ENCODE measurements at regions not wholly inside any gene's neighbourhood (a gene's known extent, or its start where the extent isn't known, plus 50 kb on each side); places are given as distances from the start of the nearest gene placed in this dataset.

DNA sequence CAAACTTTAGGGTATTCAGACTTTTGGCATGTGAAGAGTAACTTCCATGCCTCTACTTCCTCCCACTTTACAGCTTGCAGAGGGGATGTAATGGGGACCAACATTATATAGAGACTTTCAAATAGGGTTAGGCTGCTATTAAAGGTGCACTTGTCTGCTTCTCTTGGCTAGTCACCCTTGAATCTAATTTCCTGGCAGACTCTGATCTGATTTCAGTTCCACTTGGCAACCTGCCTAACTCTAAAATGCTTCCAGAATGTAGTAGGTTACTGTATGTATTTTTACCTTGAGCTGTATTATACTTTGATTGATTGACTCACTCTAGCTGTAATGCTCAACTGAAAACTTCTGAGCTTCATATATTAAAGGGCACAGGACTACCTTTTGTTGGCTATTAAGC, 693.4 kb downstream of the KCTD16 start:
- no peaks in the 10 kb centered on the region for H3K79me2 ChIP-seq (replicated peaks; ENCODE audit: insufficient read depth)
- no peaks in the 10 kb centered on the region for H3F3A ChIP-seq (replicated peaks; ENCODE audit: low read depth)
- Mint-ChIP-seq H3K36me3 (ENCODE audit: low read depth) (no peaks in the 10 kb centered on the region), H3K27me3 (ENCODE audit: insufficient read depth, low read depth, poor library complexity) (peaks cover 1% of the 10 kb centered on the region), H3K27ac (no peak overlapping the region), H3K4me3 (no peak overlapping the region), H3K4me1 (0 out of 3 replicates have a peak, but pooled peaks cover 2% of the 10 kb centered on the region), H3K9me3 (no peaks in the 10 kb centered on the region)
- DNase-seq (ENCODE audit: low spot score) (no peak), ATAC-seq (no peak)
- no peak overlapping the region for H3K4me2 ChIP-seq
- H3K27ac ChIP-seq (ENCODE audit: low read depth): no peak overlapping the region
- no peaks in the 10 kb centered on the region for H4K20me1 ChIP-seq (replicated peaks; ENCODE audit: insufficient read depth)
- no peak overlapping the region for H3K4me3 ChIP-seq
- no peaks in the 10 kb centered on the region for H3K4me1 ChIP-seq (ENCODE audit: insufficient read depth)
- no peaks in the 10 kb centered on the region for H3K9me2 ChIP-seq (ENCODE audit: insufficient read depth)
- TF ChIP-seq POLR2AphosphoS5 (IDR thresholded peaks at IDR 0.05; ENCODE audit: low read depth) (no peak), ZNF331 (CRISPR knock-in tag; IDR thresholded peaks at IDR 0.05; ENCODE audit: low read depth) (no peak), CREB1 (CRISPR knock-in tag; IDR thresholded peaks at IDR 0.05; ENCODE audit: low read depth) (no peak), STAT1 (IDR thresholded peaks at IDR 0.05; ENCODE audit: unreplicated experiment) (no peak), JUNB (IDR thresholded peaks at IDR 0.05; ENCODE audit: unreplicated experiment) (no peak), NANOG (IDR thresholded peaks at IDR 0.05; ENCODE audit: borderline replicate concordance) (no peak), EZH2phosphoT487 (IDR thresholded peaks at IDR 0.05; ENCODE audit: unreplicated experiment) (no peak), EZH2 (IDR thresholded peaks at IDR 0.05; ENCODE audit: low read depth, unreplicated experiment) (no peak), ZNF114 (CRISPR knock-in tag; IDR thresholded peaks at IDR 0.05) (no peak)
- TF ChIP-seq, protein P1, sequence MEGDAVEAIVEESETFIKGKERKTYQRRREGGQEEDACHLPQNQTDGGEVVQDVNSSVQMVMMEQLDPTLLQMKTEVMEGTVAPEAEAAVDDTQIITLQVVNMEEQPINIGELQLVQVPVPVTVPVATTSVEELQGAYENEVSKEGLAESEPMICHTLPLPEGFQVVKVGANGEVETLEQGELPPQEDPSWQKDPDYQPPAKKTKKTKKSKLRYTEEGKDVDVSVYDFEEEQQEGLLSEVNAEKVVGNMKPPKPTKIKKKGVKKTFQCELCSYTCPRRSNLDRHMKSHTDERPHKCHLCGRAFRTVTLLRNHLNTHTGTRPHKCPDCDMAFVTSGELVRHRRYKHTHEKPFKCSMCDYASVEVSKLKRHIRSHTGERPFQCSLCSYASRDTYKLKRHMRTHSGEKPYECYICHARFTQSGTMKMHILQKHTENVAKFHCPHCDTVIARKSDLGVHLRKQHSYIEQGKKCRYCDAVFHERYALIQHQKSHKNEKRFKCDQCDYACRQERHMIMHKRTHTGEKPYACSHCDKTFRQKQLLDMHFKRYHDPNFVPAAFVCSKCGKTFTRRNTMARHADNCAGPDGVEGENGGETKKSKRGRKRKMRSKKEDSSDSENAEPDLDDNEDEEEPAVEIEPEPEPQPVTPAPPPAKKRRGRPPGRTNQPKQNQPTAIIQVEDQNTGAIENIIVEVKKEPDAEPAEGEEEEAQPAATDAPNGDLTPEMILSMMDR (conservative IDR thresholded peaks at IDR 0.05; ENCODE audit: low read depth in 2 of 2): no peak
- TF ChIP-seq, protein P2, sequence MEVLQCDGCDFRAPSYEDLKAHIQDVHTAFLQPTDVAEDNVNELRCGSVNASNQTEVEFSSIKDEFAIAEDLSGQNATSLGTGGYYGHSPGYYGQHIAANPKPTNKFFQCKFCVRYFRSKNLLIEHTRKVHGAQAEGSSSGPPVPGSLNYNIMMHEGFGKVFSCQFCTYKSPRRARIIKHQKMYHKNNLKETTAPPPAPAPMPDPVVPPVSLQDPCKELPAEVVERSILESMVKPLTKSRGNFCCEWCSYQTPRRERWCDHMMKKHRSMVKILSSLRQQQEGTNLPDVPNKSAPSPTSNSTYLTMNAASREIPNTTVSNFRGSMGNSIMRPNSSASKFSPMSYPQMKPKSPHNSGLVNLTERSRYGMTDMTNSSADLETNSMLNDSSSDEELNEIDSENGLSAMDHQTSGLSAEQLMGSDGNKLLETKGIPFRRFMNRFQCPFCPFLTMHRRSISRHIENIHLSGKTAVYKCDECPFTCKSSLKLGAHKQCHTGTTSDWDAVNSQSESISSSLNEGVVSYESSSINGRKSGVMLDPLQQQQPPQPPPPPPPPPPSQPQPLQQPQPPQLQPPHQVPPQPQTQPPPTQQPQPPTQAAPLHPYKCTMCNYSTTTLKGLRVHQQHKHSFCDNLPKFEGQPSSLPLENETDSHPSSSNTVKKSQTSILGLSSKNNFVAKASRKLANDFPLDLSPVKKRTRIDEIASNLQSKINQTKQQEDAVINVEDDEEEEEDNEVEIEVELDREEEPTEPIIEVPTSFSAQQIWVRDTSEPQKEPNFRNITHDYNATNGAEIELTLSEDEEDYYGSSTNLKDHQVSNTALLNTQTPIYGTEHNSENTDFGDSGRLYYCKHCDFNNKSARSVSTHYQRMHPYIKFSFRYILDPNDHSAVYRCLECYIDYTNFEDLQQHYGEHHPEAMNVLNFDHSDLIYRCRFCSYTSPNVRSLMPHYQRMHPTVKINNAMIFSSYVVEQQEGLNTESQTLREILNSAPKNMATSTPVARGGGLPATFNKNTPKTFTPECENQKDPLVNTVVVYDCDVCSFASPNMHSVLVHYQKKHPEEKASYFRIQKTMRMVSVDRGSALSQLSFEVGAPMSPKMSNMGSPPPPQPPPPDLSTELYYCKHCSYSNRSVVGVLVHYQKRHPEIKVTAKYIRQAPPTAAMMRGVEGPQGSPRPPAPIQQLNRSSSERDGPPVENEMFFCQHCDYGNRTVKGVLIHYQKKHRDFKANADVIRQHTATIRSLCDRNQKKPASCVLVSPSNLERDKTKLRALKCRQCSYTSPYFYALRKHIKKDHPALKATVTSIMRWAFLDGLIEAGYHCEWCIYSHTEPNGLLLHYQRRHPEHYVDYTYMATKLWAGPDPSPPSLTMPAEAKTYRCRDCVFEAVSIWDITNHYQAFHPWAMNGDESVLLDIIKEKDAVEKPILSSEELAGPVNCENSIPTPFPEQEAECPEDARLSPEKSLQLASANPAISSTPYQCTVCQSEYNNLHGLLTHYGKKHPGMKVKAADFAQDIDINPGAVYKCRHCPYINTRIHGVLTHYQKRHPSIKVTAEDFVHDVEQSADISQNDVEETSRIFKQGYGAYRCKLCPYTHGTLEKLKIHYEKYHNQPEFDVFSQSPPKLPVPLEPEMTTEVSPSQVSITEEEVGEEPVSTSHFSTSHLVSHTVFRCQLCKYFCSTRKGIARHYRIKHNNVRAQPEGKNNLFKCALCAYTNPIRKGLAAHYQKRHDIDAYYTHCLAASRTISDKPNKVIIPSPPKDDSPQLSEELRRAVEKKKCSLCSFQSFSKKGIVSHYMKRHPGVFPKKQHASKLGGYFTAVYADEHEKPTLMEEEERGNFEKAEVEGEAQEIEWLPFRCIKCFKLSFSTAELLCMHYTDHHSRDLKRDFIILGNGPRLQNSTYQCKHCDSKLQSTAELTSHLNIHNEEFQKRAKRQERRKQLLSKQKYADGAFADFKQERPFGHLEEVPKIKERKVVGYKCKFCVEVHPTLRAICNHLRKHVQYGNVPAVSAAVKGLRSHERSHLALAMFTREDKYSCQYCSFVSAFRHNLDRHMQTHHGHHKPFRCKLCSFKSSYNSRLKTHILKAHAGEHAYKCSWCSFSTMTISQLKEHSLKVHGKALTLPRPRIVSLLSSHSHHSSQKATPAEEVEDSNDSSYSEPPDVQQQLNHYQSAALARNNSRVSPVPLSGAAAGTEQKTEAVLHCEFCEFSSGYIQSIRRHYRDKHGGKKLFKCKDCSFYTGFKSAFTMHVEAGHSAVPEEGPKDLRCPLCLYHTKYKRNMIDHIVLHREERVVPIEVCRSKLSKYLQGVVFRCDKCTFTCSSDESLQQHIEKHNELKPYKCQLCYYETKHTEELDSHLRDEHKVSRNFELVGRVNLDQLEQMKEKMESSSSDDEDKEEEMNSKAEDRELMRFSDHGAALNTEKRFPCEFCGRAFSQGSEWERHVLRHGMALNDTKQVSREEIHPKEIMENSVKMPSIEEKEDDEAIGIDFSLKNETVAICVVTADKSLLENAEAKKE (CRISPR knock-in tag; IDR thresholded peaks at IDR 0.05): no peak
- TF ChIP-seq, protein P3, sequence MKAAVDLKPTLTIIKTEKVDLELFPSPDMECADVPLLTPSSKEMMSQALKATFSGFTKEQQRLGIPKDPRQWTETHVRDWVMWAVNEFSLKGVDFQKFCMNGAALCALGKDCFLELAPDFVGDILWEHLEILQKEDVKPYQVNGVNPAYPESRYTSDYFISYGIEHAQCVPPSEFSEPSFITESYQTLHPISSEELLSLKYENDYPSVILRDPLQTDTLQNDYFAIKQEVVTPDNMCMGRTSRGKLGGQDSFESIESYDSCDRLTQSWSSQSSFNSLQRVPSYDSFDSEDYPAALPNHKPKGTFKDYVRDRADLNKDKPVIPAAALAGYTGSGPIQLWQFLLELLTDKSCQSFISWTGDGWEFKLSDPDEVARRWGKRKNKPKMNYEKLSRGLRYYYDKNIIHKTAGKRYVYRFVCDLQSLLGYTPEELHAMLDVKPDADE (IDR thresholded peaks at IDR 0.05): no peak
- TF ChIP-seq, protein P4, sequence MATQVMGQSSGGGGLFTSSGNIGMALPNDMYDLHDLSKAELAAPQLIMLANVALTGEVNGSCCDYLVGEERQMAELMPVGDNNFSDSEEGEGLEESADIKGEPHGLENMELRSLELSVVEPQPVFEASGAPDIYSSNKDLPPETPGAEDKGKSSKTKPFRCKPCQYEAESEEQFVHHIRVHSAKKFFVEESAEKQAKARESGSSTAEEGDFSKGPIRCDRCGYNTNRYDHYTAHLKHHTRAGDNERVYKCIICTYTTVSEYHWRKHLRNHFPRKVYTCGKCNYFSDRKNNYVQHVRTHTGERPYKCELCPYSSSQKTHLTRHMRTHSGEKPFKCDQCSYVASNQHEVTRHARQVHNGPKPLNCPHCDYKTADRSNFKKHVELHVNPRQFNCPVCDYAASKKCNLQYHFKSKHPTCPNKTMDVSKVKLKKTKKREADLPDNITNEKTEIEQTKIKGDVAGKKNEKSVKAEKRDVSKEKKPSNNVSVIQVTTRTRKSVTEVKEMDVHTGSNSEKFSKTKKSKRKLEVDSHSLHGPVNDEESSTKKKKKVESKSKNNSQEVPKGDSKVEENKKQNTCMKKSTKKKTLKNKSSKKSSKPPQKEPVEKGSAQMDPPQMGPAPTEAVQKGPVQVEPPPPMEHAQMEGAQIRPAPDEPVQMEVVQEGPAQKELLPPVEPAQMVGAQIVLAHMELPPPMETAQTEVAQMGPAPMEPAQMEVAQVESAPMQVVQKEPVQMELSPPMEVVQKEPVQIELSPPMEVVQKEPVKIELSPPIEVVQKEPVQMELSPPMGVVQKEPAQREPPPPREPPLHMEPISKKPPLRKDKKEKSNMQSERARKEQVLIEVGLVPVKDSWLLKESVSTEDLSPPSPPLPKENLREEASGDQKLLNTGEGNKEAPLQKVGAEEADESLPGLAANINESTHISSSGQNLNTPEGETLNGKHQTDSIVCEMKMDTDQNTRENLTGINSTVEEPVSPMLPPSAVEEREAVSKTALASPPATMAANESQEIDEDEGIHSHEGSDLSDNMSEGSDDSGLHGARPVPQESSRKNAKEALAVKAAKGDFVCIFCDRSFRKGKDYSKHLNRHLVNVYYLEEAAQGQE (IDR thresholded peaks at IDR 0.05; ENCODE audit: unreplicated experiment): no peak
- H3K27me3 ChIP-seq (ENCODE audit: insufficient read depth): no peaks in the 10 kb centered on the region
- no peaks in the 10 kb centered on the region for H3K36me3 ChIP-seq (ENCODE audit: insufficient read depth)
- no peak overlapping the region for H2AFZ ChIP-seq

Data from GM23338 (cell line).